ENCODE measurements at regions not wholly inside any gene's neighbourhood (a gene's known extent, or its start where the extent isn't known, plus 50 kb on each side); places are given as distances from the start of the nearest gene placed in this dataset.
"Not testable (repeated sequence)": the region's sequence is repeated elsewhere in the genome, so short reads cannot be mapped to it uniquely, and the experiment has no call there.

DNA sequence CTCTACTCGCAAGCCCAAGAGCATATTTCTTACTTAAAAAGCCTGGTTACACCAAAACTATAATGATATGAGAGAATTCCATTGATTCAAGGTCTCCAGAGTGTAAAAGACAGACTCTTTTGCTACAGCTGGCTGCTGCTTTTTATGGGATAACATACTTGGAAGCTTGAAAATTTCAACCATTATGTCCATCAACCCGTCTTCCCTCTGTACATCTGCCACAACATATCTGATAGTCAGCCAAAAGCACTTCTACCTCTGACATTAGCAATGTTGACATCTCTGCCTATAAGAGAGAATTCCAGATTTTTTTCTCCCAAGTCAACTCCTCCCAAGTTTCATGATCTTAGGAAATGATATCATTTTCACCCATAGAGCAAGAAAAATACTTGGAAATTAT is 54.4 kb upstream of the IQCM start:
- DNase-seq (ENCODE audit: low spot score), result no peak

DNA sequence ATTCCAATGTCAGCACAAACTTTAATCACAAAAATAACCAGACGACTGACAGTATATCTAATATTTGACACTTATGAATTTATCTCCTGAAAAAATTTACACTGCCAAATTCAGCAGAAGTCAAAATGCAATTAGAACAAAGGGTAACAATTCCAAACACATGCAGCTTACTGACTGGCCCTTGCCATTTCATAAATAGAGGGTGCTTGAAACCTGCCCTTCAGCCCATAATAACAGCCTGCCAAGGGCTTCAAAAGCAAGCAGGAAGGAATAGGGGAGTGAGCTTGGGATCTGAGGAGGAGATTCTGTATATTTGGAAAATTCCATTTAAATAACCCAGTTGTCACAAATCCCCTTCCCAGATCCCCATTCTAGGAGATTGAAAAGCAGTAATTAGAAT is 66.1 kb upstream of the IQCM start:
- no peak for DNase-seq (ENCODE audit: low spot score)

DNA sequence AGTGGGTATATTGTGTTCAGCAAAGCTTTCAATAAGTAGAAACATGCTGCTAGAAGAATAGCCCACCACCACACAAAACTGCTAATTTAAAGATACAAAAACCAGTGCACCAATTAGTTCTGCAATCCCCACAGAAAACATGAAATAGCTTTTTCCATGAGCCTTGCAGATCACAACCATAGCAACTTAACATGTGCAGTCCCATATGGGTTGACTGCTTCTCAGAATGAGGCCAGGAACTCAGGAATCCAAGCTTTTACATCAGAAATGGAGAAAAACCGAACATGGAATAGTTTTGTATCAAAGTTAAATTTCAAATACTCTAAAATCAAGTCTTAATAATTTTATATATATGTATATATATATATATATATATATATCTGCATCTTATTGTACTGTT is 66.6 kb upstream of the IQCM start:
- DNase-seq (ENCODE audit: low spot score), result peak; percentile 16

- peak; percentile 80 for DNase-seq (ENCODE audit: low spot score)
Measured at GRCh38 chr4:149884046-149884445, 68.4 kb upstream of the IQCM start.

- DNase-seq (ENCODE audit: low spot score), result no peak
Measured at GRCh38 chr4:149884529-149885181, 69.0 kb upstream of the IQCM start.

GRCh38 chr4:149885896-149886295 is 70.3 kb upstream of the IQCM start:
- no peak for DNase-seq (ENCODE audit: low spot score)

GRCh38 chr4:149886786-149887490 is 71.3 kb upstream of the IQCM start:
- DNase-seq (ENCODE audit: low spot score), result no peak

GRCh38 chr4:149889991-149890390 is 74.3 kb upstream of the IQCM start:
- DNase-seq (ENCODE audit: low spot score), result no peak

GRCh38 chr4:149890531-149890930 is 74.9 kb upstream of the IQCM start:
- DNase-seq (ENCODE audit: low spot score), result no peak

DNA sequence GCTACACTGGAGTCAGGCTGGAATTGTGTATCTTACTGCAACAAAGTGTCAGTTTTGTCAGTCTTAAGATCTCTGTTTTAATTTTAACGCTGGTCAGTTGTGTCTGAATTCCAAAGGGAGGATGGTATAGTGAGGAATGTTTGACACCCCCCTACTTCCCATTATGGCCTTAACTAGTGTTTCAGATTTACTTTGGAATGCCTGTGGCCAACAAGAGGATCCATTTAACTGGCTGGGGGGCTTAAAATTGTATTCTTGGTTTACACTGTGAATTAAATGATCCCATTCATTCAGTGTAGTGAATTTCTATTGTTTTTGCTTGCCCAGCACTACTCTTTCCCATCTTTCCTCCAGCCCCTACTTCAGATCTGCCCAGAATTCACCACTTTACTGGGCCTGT is 75.8 kb upstream of the IQCM start:
- no peak for DNase-seq (ENCODE audit: low spot score)

GRCh38 chr4:149896432-149896831 is 80.8 kb upstream of the IQCM start:
- peak; percentile 47 for DNase-seq (ENCODE audit: low spot score)

- DNase-seq (ENCODE audit: low spot score), result peak; percentile 23
Measured at GRCh38 chr4:149897783-149898182, 82.1 kb upstream of the IQCM start.

DNA sequence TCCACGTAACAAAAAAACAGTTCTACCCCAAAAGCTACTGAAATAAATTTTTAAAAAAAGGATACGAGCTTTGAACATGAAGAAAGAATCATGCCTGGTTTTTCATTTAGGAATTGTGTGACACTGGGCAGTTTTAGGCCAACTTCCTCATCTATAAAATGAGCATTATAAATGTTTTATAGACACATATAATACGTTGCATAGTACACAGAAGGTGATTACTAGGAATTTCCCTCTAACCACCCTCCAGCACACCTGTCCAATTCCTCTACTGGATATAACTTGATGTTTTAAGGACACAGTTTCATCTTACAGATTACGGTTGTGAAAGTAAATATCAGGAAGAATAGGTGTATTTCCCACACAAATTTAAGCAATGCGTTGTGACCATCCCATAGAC is 85.5 kb upstream of the IQCM start:
- no peak for DNase-seq (ENCODE audit: low spot score)

DNA sequence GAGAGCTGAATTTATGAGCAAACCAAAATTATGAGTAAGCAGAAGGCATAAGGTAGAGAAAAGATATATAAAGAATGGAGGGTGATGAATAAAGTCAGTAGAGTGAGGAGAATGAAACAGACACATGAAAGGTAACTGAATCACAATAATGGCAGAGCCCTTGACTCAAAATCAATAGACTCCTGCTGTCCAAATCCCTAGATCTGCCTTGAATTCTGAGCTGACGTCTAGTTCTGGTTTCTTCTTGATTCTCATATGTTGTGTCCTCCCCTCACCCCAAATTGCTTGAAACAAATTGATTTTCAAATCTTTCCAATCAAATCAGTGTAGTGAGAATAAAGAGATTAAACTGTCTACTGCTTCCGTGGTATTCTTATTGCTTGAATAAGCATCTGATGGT is 86.6 kb upstream of the IQCM start:
- DNase-seq (ENCODE audit: low spot score), result no peak

DNA sequence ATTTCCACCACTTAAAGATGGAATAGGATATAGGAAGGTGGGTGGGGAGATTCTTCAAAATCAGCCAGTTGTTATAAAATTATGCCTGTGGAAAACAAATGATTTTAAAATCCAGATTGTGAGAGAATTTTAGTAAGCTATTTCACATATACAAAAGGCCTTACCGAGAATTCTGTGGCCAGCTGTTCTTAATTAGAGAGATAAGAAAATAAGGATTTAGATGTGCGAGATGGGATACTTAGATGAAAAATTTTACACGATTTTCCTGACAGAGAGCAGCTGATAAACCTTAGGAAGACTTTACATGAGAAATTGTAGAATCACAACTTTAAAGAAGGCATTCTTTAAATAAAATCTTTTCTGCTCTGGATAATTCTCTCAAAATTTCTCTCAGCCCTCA is 94.5 kb upstream of the IQCM start:
- DNase-seq (ENCODE audit: low spot score), result no peak

- DNase-seq (ENCODE audit: low spot score), result no peak
Measured at GRCh38 chr4:149910604-149911350, 95.1 kb upstream of the IQCM start.

DNA sequence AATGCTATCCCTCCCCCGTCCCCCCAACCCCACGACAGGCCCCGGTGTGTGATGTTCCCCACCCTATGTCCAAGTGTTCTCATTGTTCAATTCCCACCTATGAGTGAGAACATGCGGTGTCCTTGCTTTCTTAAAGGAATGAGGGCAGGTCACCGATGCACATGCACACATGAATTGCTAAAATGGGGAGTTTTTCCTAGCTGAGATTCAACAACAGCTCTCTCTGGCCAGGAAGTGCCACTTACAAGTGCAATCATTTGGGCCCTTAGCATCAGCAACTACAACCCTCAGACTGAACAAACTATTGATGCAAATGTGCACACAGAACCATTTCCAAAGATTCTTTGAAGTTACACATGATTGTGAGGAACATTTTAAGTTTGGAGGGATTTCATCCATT is 95.7 kb upstream of the IQCM start:
- DNase-seq (ENCODE audit: low spot score), result no peak

DNA sequence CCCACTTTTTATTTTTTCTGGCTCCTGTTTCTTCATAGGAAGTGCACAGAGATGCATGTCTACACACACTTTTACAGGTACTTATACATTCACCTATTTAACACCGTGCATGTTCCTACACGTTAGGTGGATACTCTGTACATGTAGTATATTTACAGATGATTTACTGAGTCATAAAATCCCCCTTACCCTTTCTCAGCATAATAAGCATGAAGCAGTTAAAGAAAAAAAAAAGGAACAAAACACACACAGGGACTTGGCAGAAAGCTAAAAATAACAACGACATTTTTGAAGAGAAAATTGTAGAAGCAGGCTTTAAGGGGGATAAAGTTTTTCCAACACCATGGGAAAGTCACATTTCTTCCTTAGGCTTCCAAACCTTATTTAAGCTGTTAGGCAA is 96.4 kb upstream of the IQCM start:
- no peak for DNase-seq (ENCODE audit: low spot score)

DNA sequence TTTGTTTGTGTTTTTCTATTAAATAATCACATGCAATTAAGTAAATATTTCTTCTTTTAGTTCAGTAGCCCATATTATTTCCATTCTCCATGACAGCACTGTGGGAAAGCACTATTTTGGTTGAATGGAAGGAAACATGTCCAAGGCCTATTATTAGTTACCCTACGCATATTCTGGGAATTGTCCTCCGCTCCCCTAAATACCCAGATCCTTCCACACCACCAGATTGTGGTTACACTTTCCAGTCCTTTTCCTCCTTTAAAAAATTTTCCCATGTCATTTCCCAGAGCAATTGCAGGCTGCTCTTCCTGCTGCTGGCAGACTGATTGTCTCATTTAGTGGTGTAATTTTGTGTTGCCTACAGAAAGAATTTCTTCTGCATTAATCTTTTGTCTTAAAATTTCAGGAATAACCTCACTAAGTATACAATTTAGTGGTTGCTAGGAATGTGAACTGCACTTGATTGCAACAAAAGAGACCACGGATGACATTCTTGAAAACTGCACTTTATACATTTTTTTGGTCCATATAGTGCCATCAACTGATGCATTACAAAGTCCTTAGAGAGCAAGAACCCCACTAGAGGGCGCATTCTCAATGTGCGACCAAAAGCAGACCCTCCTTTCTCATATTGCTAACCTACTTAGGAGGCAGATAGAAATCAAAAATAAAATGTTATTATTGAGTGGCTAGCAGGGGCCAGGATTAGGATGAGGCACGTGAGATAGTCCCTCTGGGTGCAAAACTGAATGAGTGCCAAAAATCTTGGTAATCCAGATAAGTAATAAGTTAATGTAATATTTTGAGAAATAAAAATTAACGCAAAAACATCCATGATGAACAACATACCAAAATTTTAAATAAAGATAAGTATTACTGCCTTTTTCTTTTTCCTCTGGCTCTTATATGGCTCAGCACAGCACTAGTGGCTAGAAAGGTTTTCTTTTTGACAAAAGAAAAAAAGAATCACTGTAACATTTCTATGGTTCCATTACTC is 98.8 kb upstream of the IQCM start:
- peak; percentile 7 for DNase-seq (ENCODE audit: low spot score)

- not testable (repeated sequence) for DNase-seq (ENCODE audit: low spot score)
Measured at GRCh38 chr4:149915735-149916134, 100.1 kb upstream of the IQCM start.

DNA sequence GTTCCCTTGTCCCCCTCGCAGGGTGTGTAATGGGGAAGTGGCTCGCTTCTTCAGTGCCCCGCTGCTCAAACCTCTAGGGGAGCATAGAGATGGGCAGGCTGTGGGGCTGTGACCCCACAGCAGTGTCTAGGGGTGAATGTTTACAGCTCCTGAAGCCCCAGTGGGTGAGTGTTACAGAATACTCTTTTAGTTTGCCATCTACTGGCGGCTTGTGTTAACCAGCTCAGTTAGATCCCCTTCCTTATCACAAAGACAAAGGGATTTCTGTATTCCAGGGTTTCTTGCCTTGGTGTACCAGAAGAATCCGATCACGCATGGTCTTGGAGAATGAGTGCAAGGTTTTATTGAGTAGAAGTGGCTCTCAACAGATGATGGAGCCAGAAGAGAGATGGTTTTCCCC is 108.1 kb upstream of the IQCM start:
- DNase-seq (ENCODE audit: low spot score), result no peak

DNA sequence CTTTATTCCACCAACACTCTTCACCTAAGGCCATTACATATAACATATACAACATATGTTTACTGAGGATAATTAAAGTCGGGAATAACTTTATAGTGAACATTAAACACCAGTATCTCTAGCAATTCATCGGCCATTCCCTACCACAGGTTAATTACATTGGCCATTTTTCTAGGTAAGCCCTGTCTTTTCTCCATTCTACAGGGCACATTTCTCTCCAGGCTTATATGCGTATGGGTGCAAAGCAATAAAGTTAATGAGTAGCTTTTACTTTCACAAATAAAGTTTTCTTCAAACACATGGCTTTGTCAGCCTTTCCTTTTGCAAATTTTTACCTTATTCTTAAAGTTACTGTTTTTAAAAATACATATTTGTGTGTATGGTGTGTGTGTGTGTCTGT is 111.9 kb upstream of the IQCM start:
- DNase-seq (ENCODE audit: low spot score), result no peak
